Ovary (tissue), 7 donors: ENCODE measurements at regions not wholly inside any gene's neighbourhood (a gene's known extent, or its start where the extent isn't known, plus 50 kb on each side); places are given as distances from the start of the nearest gene placed in this dataset.

Source experiments
- DNase-seq, 5 donors: peaks; one replicate each; pipeline ENCODE4 v3.0.0-alpha.2; 2019 to 2020
- H3K27ac ChIP-seq, 2 donors: fragments of 200-600 bp; one replicate each; pipeline versions ENCODE4 v1.5.1 to v1.8.0; 2019 to 2022
- H3K27me3 ChIP-seq: fragments of 200-600 bp; one replicate; pipeline ENCODE4 v1.8.0; 2022
- H3K36me3 ChIP-seq: fragments of 200-600 bp; sonication (generic); one replicate; pipeline ENCODE4 v1.5.1; 2019
- H3K4me1 ChIP-seq: one replicate; pipeline ENCODE4 v1.8.1; 2013; ENCODE audit warnings: mild to moderate bottlenecking, moderate library complexity; ENCODE audit not compliant: insufficient read depth
- H3K4me3 ChIP-seq: fragments of 200-600 bp; sonication (generic); one replicate; pipeline ENCODE4 v1.5.1; 2017
- H3K9me3 ChIP-seq, 2 donors: fragments of 200-600 bp in 1 of 2; sonication (generic) in 1 of 2; one replicate each; pipeline versions ENCODE4 v1.5.1 to v1.8.1; 2013 to 2019; ENCODE audit warnings: mild to moderate bottlenecking in 1 of 2, moderate library complexity in 1 of 2
- CTCF ChIP-seq, 3 donors: fragments of 450-650 bp in 2 of 3; fragments of 200-600 bp in 1 of 3; IDR thresholded peaks; one replicate each; pipeline versions ENCODE4 v1.5.1 to v1.8.0; 2016 to 2022; ENCODE audit warnings: antibody characterized with exemption in 3 of 3, mild to moderate bottlenecking in 1 of 3
- EP300 ChIP-seq: sonication (generic); formaldehyde crosslinking; IDR thresholded peaks from one replicate; pipeline ENCODE4 v1.6.1; 2017; ENCODE audit warnings: antibody characterized with exemption
- POLR2A ChIP-seq: fragments of 450-650 bp; IDR thresholded peaks from one replicate; pipeline ENCODE4 v1.6.1; 2017; ENCODE audit warnings: antibody characterized with exemption, mild to moderate bottlenecking, moderate library complexity
- WGBS, 3 donors: extraction: QIAGEN DNeasy Blood & Tissue Kit in 1 of 3; methylation state at CpG; one replicate each; pipeline versions ENCODE4 v1.1.5 to v1.1.7; 2013 to 2017; 5-methylcytosine and 5-hydroxymethylcytosine counted together
- intact Hi-C, 4 donors: fragments of 100-400 bp; cut with DNase I; formaldehyde crosslinking; loops; one replicate each; pipeline versions ENCODE4 v1.11.0 to v1.15.1; 2022 to 2023
- donor health status: DM: no; HTN: no; CAD: no; lungs with moderate emphysema.
- donor health status: DM: no; HTN: no; CAD: no.
- donor health status: Bipolar disorder and iron deficiency.
- donor health status: DM: no; HTN: no; CAD: no.
- donor health status: DM: yes; HTN: yes; CAD: no.

DNA sequence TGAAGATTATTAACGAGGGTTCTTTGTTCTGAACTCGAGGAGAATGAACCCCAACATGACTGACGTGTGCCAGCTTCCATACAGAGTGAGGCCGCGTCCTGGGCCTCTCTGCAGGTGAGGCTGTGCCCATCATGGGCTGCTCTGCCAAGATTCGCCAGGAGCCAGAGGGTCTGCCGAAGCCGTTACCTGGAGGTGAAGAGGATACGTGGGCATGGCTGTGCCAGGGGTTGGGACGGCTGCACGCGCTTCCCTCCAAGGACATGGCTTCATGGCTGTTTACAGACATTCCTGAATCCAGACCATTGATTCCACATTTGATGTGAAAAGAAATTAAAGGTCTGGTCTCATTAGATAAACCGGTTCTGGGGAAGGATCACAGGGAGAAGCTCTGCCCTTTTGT, 211.4 kb upstream of the SALL3 start:
- intact Hi-C loops, result no loop called here
- no peak for TF ChIP-seq EP300
- TF ChIP-seq POLR2A, result no peak
- no peak for TF ChIP-seq CTCF (IDR thresholded peaks at IDR 0.05)
- WGBS, 3 donors, result 72 to 82% (median 74%) methylated on average over 13 of the region's 13 CpGs
- H3K4me3 ChIP-seq, result no peak overlapping the region
- H3K27ac ChIP-seq, result no peak overlapping the region
- H3K4me1 ChIP-seq, result no peaks in the 10 kb centered on the region
- no peaks in the 10 kb centered on the region for H3K27me3 ChIP-seq
- no peak for DNase-seq
- no peaks in the 10 kb centered on the region for H3K9me3 ChIP-seq
- H3K36me3 ChIP-seq, result no peaks in the 10 kb centered on the region

- Histone ChIP-seq H3K27ac (no peak overlapping the region), H3K4me3 (no peak overlapping the region), H3K27me3 (no peaks in the 10 kb centered on the region), H3K9me3 (no peaks in the 10 kb centered on the region), H3K4me1 (no peaks in the 10 kb centered on the region), H3K36me3 (no peaks in the 10 kb centered on the region)
- intact Hi-C loops, result no loop called here
- no peak for TF ChIP-seq EP300
- TF ChIP-seq CTCF (IDR thresholded peaks at IDR 0.05), result no peak
- no peak for TF ChIP-seq POLR2A
- 29 to 42% (median 30%) methylated on average over 25 of the region's 25 CpGs for WGBS, 3 donors
- DNase-seq, result no peak
Measured at GRCh38 chr18:78768656-78769501, 210.7 kb upstream of the SALL3 start.

- H3K9me3 ChIP-seq, result no peaks in the 10 kb centered on the region
- no peak overlapping the region for H3K27ac ChIP-seq
- no peak for DNase-seq
- no peak overlapping the region for H3K4me3 ChIP-seq
- WGBS, 3 donors, result 71 to 79% (median 71%) methylated on average over 18 of the region's 18 CpGs
- no peaks in the 10 kb centered on the region for H3K4me1 ChIP-seq
- intact Hi-C loops, result no loop called here
- H3K27me3 ChIP-seq, result no peaks in the 10 kb centered on the region
- TF ChIP-seq POLR2A (no peak), EP300 (no peak), CTCF (IDR thresholded peaks at IDR 0.05) (no peak)
- H3K36me3 ChIP-seq, result no peaks in the 10 kb centered on the region
Measured at GRCh38 chr18:78769502-78770105, 210.0 kb upstream of the SALL3 start.

DNA sequence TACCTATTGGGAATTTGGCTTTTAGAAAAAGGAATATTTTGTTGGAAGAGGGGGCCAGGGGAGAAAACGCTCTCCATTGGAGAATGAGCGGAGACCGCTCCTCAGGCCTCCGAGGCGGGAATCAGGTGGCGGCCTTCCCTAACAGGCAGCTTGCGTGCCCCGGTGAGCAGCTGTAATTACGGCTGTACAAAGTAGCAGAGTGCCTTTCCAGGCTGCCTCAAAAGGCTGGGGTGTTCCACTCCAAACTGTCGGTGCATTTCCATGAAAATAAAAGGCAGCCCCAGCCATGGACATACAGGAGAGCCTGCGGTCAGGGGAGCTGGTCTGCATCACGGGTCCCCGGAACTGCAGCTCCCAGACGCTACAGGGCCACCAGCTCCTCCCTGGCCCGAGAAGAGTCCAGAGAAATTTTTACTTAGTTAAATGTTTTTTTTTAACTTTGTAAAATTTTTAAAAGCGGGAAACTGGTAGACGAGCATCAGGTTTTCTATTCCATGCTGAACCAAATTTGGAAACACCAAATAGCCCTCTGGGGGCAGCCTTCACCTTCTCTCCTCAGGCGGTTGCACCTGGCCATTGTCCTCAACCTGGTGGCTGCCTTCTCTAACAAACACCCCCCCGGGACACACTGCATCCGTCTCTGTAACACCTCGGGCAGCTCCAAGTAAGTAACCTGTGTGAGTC, 209.3 kb upstream of the SALL3 start:
- H3K4me1 ChIP-seq, result no peaks in the 10 kb centered on the region
- H3K27me3 ChIP-seq, result no peaks in the 10 kb centered on the region
- H3K9me3 ChIP-seq, result no peaks in the 10 kb centered on the region
- DNase-seq, result no peak
- no peak overlapping the region for H3K27ac ChIP-seq
- H3K36me3 ChIP-seq, result no peaks in the 10 kb centered on the region
- intact Hi-C loops, result no loop called here
- 76 to 80% (median 79%) methylated on average over 21 of the region's 21 CpGs for WGBS, 3 donors
- no peak overlapping the region for H3K4me3 ChIP-seq
- TF ChIP-seq CTCF (IDR thresholded peaks at IDR 0.05) (no peak), POLR2A (no peak), EP300 (no peak)
